ENCODE measurements at regions not wholly inside any gene's neighbourhood (a gene's known extent, or its start where the extent isn't known, plus 50 kb on each side); places are given as distances from the start of the nearest gene placed in this dataset.

- Histone ChIP-seq H3K9me2 (ENCODE audit: insufficient read depth, low read length) (no peaks in the 10 kb centered on the region), H3K27ac (ENCODE audit: low read length) (no peak overlapping the region), H3F3A (ENCODE audit: insufficient read depth, low read length, poor library complexity, severe bottlenecking) (no peaks in the 10 kb centered on the region), H3K36me3 (ENCODE audit: insufficient read depth, low read length) (no peaks in the 10 kb centered on the region), H3K4me2 (ENCODE audit: low read length) (no peak overlapping the region), H3K9ac (ENCODE audit: low read length) (no peak overlapping the region), H2AFZ (ENCODE audit: low read depth, low read length) (no peak overlapping the region), H3K4me3 (ENCODE audit: low read length) (no peak overlapping the region), H3K79me2 (replicated peaks; ENCODE audit: insufficient read depth, low read length) (no peaks in the 10 kb centered on the region), H3K27me3 (ENCODE audit: insufficient read depth, low read depth, low read length) (no peaks in the 10 kb centered on the region), H4K20me1 (ENCODE audit: insufficient read depth) (no peaks in the 10 kb centered on the region), H3K9me3 (ENCODE audit: low read length) (no peaks in the 10 kb centered on the region)
- TF ChIP-seq TAF1 (IDR thresholded peaks at IDR 0.05; ENCODE audit: low read depth) (no peak), CTCF (IDR thresholded peaks at IDR 0.05; ENCODE audit: poor library complexity, severe bottlenecking) (no peak)
Measured at GRCh38 chr2:215699018-215699417, 263.1 kb upstream of the FN1 start.

DNA sequence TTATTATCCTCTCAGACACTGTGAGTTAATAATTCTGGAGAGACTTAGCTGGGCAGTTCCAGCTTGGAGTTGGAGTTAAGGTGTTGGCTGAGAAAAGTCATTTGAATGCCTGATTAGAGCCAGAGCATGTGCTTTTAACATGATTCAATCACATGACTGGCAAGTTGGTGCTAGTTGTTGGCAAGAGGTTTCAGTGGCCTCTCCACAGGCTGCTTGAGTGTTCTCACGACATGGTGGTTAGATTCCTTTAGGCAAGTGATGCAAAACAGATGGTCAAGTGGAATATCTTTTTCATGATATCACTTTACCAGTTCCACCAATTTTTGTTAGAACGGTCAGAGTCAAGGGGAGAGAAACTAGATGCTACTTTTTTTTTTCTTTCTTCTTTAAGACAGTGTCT, 262.7 kb upstream of the FN1 start:
- Histone ChIP-seq H2AFZ (ENCODE audit: low read depth, low read length) (no peak overlapping the region), H3K9ac (ENCODE audit: low read length) (no peak overlapping the region), H3K4me3 (ENCODE audit: low read length) (no peak overlapping the region), H4K20me1 (ENCODE audit: insufficient read depth) (no peaks in the 10 kb centered on the region), H3K9me3 (ENCODE audit: low read length) (no peaks in the 10 kb centered on the region), H3K79me2 (replicated peaks; ENCODE audit: insufficient read depth, low read length) (no peaks in the 10 kb centered on the region), H3K27ac (ENCODE audit: low read length) (no peak overlapping the region), H3K4me2 (ENCODE audit: low read length) (no peak overlapping the region), H3K27me3 (ENCODE audit: insufficient read depth, low read depth, low read length) (no peaks in the 10 kb centered on the region), H3F3A (ENCODE audit: insufficient read depth, low read length, poor library complexity, severe bottlenecking) (no peaks in the 10 kb centered on the region), H3K9me2 (ENCODE audit: insufficient read depth, low read length) (no peaks in the 10 kb centered on the region), H3K36me3 (ENCODE audit: insufficient read depth, low read length) (no peaks in the 10 kb centered on the region)
- TF ChIP-seq EZH2 (IDR thresholded peaks at IDR 0.05; ENCODE audit: borderline replicate concordance, insufficient read depth, low read length, poor library complexity, severe bottlenecking) (no peak), RAD21 (conservative IDR thresholded peaks at IDR 0.05) (no peak), CTCF (IDR thresholded peaks at IDR 0.05; ENCODE audit: poor library complexity, severe bottlenecking) (no peak), EP300 (conservative IDR thresholded peaks at IDR 0.05; ENCODE audit: poor library complexity, severe bottlenecking) (no peak), SMC3 (conservative IDR thresholded peaks at IDR 0.05; ENCODE audit: poor library complexity) (no peak), MXI1 (conservative IDR thresholded peaks at IDR 0.05; ENCODE audit: poor library complexity, severe bottlenecking) (no peak), TAF1 (IDR thresholded peaks at IDR 0.05; ENCODE audit: low read depth) (no peak), POLR2AphosphoS5 (IDR thresholded peaks at IDR 0.05) (no peak)
- TF ChIP-seq, protein P1, sequence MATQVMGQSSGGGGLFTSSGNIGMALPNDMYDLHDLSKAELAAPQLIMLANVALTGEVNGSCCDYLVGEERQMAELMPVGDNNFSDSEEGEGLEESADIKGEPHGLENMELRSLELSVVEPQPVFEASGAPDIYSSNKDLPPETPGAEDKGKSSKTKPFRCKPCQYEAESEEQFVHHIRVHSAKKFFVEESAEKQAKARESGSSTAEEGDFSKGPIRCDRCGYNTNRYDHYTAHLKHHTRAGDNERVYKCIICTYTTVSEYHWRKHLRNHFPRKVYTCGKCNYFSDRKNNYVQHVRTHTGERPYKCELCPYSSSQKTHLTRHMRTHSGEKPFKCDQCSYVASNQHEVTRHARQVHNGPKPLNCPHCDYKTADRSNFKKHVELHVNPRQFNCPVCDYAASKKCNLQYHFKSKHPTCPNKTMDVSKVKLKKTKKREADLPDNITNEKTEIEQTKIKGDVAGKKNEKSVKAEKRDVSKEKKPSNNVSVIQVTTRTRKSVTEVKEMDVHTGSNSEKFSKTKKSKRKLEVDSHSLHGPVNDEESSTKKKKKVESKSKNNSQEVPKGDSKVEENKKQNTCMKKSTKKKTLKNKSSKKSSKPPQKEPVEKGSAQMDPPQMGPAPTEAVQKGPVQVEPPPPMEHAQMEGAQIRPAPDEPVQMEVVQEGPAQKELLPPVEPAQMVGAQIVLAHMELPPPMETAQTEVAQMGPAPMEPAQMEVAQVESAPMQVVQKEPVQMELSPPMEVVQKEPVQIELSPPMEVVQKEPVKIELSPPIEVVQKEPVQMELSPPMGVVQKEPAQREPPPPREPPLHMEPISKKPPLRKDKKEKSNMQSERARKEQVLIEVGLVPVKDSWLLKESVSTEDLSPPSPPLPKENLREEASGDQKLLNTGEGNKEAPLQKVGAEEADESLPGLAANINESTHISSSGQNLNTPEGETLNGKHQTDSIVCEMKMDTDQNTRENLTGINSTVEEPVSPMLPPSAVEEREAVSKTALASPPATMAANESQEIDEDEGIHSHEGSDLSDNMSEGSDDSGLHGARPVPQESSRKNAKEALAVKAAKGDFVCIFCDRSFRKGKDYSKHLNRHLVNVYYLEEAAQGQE (IDR thresholded peaks at IDR 0.05; ENCODE audit: borderline replicate concordance): no peak

All from neural cell (in vitro differentiated cells).